Mucosa of rectum (tissue), 2 donors: ENCODE measurements at regions not wholly inside any gene's neighbourhood (a gene's known extent, or its start where the extent isn't known, plus 50 kb on each side); places are given as distances from the start of the nearest gene placed in this dataset.
"Not testable (repeated sequence)": the region's sequence is repeated elsewhere in the genome, so short reads cannot be mapped to it uniquely, and the experiment has no call there.

Experiments
- H3K27ac ChIP-seq, 2 donors: one replicate each; pipeline ENCODE4 v1.7.0; 2013; ENCODE audit warnings: inconsistent platforms in 2 of 2, low read depth in 2 of 2, low read length in 2 of 2
- H3K27me3 ChIP-seq, 2 donors: one replicate each; pipeline ENCODE4 v1.7.0; 2013; ENCODE audit warnings: low read length in 2 of 2; ENCODE audit not compliant: control insufficient read depth in 2 of 2, insufficient read depth in 2 of 2
- H3K36me3 ChIP-seq, 2 donors: one replicate each; pipeline ENCODE4 v1.7.0; 2013; ENCODE audit warnings: low read length in 2 of 2; ENCODE audit not compliant: control insufficient read depth in 2 of 2, insufficient read depth in 2 of 2
- H3K4me1 ChIP-seq, 2 donors: one replicate each; pipeline ENCODE4 v1.7.0; 2013; ENCODE audit warnings: low read length in 2 of 2, mild to moderate bottlenecking in 1 of 2; ENCODE audit not compliant: control insufficient read depth in 2 of 2, insufficient read depth in 2 of 2
- H3K4me3 ChIP-seq, 2 donors: one replicate each; pipeline ENCODE4 v1.7.0; 2013; ENCODE audit warnings: low read length in 2 of 2
- H3K9ac ChIP-seq, 2 donors: one replicate each; pipeline ENCODE4 v1.7.0; 2013; ENCODE audit warnings: low read length in 2 of 2, low read depth in 1 of 2, mild to moderate bottlenecking in 1 of 2
- H3K9me3 ChIP-seq, 2 donors: one replicate each; pipeline ENCODE4 v1.7.0; 2013; ENCODE audit warnings: low read length in 2 of 2; ENCODE audit not compliant: control insufficient read depth in 2 of 2
- donor health status: healthy.
- donor health status: Normal muscosa, but diverticular disease.

GRCh38 chr6:165178056-165178455 lies 131.3 kb downstream of the C6orf118 start:
- Histone ChIP-seq H3K9me3 (peaks cover 2 to 4% of the 10 kb centered on the region in 2 donors), H3K4me3 (no peak overlapping the region), H3K36me3 (no peaks in the 10 kb centered on the region), H3K27ac (no peak overlapping the region), H3K27me3 (no peaks in the 10 kb centered on the region), H3K4me1 (no peaks in the 10 kb centered on the region), H3K9ac (no peak overlapping the region)

- Histone ChIP-seq H3K27me3 (no peaks in the 10 kb centered on the region), H3K36me3 (no peaks in the 10 kb centered on the region), H3K9me3 (peaks cover 2 to 4% of the 10 kb centered on the region in 2 donors), H3K4me1 (no peaks in the 10 kb centered on the region), H3K27ac (no peak overlapping the region), H3K4me3 (no peak overlapping the region), H3K9ac (no peak overlapping the region)
Measured at GRCh38 chr6:165173484-165173883, 135.9 kb downstream of the C6orf118 start.

GRCh38 chr6:165167861-165168260 lies 141.5 kb downstream of the C6orf118 start:
- Histone ChIP-seq H3K36me3 (no peaks in the 10 kb centered on the region), H3K9me3 (peaks cover 4% of the 10 kb centered on the region in 2 donors), H3K27me3 (no peaks in the 10 kb centered on the region), H3K4me1 (no peaks in the 10 kb centered on the region), H3K27ac (no peak overlapping the region), H3K9ac (no peak overlapping the region), H3K4me3 (no peak overlapping the region)

GRCh38 chr6:165167311-165167710 lies 142.1 kb downstream of the C6orf118 start:
- Histone ChIP-seq H3K4me1 (no peaks in the 10 kb centered on the region), H3K27ac (no peak overlapping the region), H3K9me3 (peaks cover 4 to 5% of the 10 kb centered on the region in 2 donors), H3K9ac (no peak overlapping the region), H3K27me3 (no peaks in the 10 kb centered on the region), H3K4me3 (no peak overlapping the region), H3K36me3 (no peaks in the 10 kb centered on the region)

GRCh38 chr6:165163519-165163918 lies 145.9 kb downstream of the C6orf118 start:
- Histone ChIP-seq H3K4me3 (no peak overlapping the region), H3K27me3 (no peaks in the 10 kb centered on the region), H3K4me1 (no peaks in the 10 kb centered on the region), H3K36me3 (no peaks in the 10 kb centered on the region), H3K27ac (no peak overlapping the region), H3K9ac (no peak overlapping the region), H3K9me3 (peaks cover 5 to 7% of the 10 kb centered on the region in 2 donors)

GRCh38 chr6:165159460-165159859 lies 149.9 kb downstream of the C6orf118 start:
- Histone ChIP-seq H3K4me3 (no peak overlapping the region), H3K36me3 (no peaks in the 10 kb centered on the region), H3K27ac (no peak overlapping the region), H3K9me3 (peaks cover 5 to 7% of the 10 kb centered on the region in 2 donors), H3K4me1 (no peaks in the 10 kb centered on the region), H3K27me3 (no peaks in the 10 kb centered on the region), H3K9ac (no peak overlapping the region)

GRCh38 chr6:165146456-165146855 lies 162.9 kb downstream of the C6orf118 start:
- peaks cover 0 to 5% of the 10 kb centered on the region in 2 donors for H3K9me3 ChIP-seq
- H3K27me3 ChIP-seq: no peaks in the 10 kb centered on the region

GRCh38 chr6:165135889-165136288 lies 173.5 kb downstream of the C6orf118 start:
- Histone ChIP-seq H3K27me3 (no peaks in the 10 kb centered on the region), H3K9me3 (peaks cover 2 to 5% of the 10 kb centered on the region in 2 donors), H3K27ac (no peak overlapping the region), H3K4me3 (no peak overlapping the region), H3K36me3 (no peaks in the 10 kb centered on the region), H3K4me1 (no peaks in the 10 kb centered on the region), H3K9ac (no peak overlapping the region)

More at GRCh38 chr6:165146456-165146855, 162.9 kb downstream of the C6orf118 start:
- no peaks in the 10 kb centered on the region for H3K4me1 ChIP-seq
- no peak overlapping the region for H3K27ac ChIP-seq
- no peaks in the 10 kb centered on the region for H3K36me3 ChIP-seq
- no peak overlapping the region for H3K4me3 ChIP-seq
- H3K9ac ChIP-seq: no peak overlapping the region

GRCh38 chr6:165129086-165129485 lies 180.3 kb downstream of the C6orf118 start:
- Histone ChIP-seq H3K27ac (no peak overlapping the region), H3K4me1 (no peaks in the 10 kb centered on the region), H3K4me3 (no peak overlapping the region), H3K9me3 (peaks cover 2 to 4% of the 10 kb centered on the region in 2 donors), H3K36me3 (no peaks in the 10 kb centered on the region), H3K27me3 (no peaks in the 10 kb centered on the region), H3K9ac (no peak overlapping the region)

GRCh38 chr6:165127743-165128142 lies 181.7 kb downstream of the C6orf118 start:
- H3K9me3 ChIP-seq: not testable (repeated sequence)

GRCh38 chr6:165124681-165125080 lies 184.7 kb downstream of the C6orf118 start:
- H3K9ac ChIP-seq, H3K4me1 ChIP-seq, H3K27ac ChIP-seq, H3K36me3 ChIP-seq, H3K4me3 ChIP-seq, H3K27me3 ChIP-seq, H3K9me3 ChIP-seq: not testable (repeated sequence)

More at GRCh38 chr6:165127743-165128142, 181.7 kb downstream of the C6orf118 start:
- not testable (repeated sequence) for H3K4me3 ChIP-seq, H3K27me3 ChIP-seq, H3K9ac ChIP-seq, H3K27ac ChIP-seq, H3K4me1 ChIP-seq, H3K36me3 ChIP-seq
